Left cardiac atrium (tissue), 4 donors: ENCODE measurements at regions not wholly inside any gene's neighbourhood (a gene's known extent, or its start where the extent isn't known, plus 50 kb on each side); places are given as distances from the start of the nearest gene placed in this dataset.
"Not testable (repeated sequence)": the region's sequence is repeated elsewhere in the genome, so short reads cannot be mapped to it uniquely, and the experiment has no call there.

ENCODE experiments used
- ATAC-seq, 2 donors: fragments of 200-7000 bp; cut with Tn5 transposase; one replicate each; pipeline ENCODE4 v1.9.1; 2020; ENCODE audit warnings: mild to moderate bottlenecking in 2 of 2, moderate library complexity in 2 of 2
- DNase-seq: peaks from one replicate; pipeline ENCODE4 v3.0.0-alpha.2; 2020
- intact Hi-C, 2 donors: fragments of 100-400 bp; cut with DNase I; formaldehyde crosslinking; loops; one replicate each; pipeline versions ENCODE4 v1.14.1 to v1.15.1; 2022 to 2023
- donor health status: DM: no; HTN: yes; CAD: no.
- donor health status: DM: no; HTN: yes; CAD: no; lungs with severe emphysema.
- donor health status: DM: yes; HTN: yes; CAD: no.
- donor health status: Dilated cardiomyopathy.

DNA sequence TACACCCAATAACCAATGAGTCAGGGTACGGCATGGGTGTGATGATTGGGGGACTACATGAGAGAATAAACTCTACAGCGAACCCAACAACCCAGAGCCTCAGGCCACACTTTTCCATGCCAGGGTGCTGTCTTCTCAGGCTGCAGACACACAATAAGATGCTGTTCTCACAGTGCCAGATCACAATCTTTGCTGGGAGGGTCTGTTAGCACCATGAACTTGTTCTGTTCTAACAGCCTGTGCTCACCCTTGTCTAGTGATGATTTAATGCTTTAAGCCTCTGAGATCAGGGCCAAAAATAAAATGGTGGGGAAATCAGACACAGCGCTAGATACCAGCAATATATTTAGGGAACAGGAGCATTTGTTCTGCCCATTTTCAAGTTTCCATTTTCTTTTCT is 621.9 kb upstream of the TBX3 start:
- ATAC-seq: peak; percentile 47 to 57

GRCh38 chr12:115305275-115305674 is 621.3 kb upstream of the TBX3 start:
- ATAC-seq (no peak), DNase-seq (no peak)
- intact Hi-C loops: no loop called here

More for the DNA sequence above, 621.9 kb upstream of the TBX3 start:
- intact Hi-C loops: no loop called here
- no peak for DNase-seq

DNA sequence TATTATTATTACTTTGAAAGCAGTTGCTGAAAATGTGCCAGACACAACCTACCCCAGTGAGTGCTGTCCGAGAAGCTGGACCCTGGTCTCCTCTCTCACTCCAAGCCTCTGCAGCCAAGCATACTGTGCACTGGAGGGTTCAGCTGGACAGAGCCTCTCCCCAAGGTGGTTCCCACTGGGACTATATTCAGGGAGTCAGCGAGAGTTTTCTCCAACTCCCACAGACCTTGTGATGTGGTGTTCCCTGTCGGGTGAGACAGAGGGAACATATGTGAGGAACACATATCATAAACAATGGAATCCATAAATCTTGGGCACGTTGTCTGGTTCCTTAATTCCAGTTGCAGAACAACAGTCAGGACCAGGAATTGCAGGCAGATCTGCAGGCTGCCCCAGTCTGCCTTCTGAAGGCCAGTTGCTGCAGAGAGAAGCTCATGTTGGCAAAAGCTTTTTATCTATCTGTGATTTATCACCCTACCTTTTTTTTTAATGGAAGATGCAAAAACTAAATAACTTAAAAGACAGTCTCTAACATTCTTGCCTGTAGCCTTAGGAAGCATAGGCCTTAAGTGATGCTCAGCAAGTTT is 619.8 kb upstream of the TBX3 start:
- ATAC-seq (no peak), DNase-seq (no peak)
- intact Hi-C loops: no loop called here

GRCh38 chr12:115297445-115297844 is 613.5 kb upstream of the TBX3 start:
- intact Hi-C loops: no loop called here
- DNase-seq (no peak), ATAC-seq (no peak)

DNA sequence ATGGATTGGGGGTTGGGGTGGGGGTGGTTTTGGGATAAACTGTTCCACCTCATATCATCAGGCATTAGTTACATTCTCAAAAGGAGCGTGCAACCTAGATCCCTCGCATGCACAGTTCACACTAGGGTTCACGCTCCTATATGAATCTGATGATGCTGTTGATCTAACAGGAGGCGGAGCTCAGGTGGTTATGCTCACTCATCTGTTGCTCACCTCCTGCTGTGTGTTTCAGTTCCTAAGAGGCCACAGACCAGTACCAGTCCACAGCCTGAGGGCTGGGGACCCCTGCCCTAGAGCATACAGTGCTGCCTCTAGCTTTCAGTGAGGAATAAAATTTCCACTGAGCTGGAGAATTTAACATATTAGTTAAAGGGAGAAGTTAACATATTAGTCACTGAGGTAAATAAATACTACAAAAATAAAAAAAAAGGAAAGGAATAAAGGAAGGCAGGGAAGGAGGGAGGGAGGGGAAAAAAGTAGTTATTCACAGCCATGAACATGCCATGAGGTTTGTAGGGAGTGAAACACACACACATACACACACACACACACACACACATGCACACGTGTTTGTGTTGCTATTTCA is 612.7 kb upstream of the TBX3 start:
- DNase-seq (no peak), ATAC-seq (no peak)
- intact Hi-C loops: no loop called here

GRCh38 chr12:115295886-115296285 is 611.9 kb upstream of the TBX3 start:
- ATAC-seq: no peak
- intact Hi-C loops: no loop called here

GRCh38 chr12:115294453-115295133 is 610.6 kb upstream of the TBX3 start:
- DNase-seq: no peak
- peak in 1 of 2 donors; percentile 59 for ATAC-seq
- intact Hi-C loops: no loop called here

More at GRCh38 chr12:115295886-115296285, 611.9 kb upstream of the TBX3 start:
- DNase-seq: no peak

DNA sequence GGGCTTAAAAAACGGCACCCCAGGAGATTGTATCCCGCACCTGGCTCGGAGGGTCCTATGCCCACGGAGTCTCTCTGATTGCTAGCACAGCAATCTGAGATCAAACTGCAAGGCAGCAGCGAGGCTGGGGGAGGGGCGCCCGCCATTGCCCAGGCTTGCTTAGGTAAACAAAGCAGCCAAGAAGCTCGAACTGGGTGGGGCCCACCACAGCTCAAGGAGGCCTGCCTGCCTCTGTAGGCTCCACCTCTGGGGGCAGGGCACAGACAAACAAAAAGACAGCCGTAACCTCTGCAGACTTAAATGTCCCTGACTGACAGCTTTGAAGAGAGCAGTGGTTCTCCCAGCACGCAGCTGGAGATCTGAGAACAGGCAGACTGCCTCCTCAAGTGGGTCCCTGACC is 601.5 kb upstream of the TBX3 start:
- DNase-seq, ATAC-seq, intact Hi-C loops: not testable (repeated sequence)

DNA sequence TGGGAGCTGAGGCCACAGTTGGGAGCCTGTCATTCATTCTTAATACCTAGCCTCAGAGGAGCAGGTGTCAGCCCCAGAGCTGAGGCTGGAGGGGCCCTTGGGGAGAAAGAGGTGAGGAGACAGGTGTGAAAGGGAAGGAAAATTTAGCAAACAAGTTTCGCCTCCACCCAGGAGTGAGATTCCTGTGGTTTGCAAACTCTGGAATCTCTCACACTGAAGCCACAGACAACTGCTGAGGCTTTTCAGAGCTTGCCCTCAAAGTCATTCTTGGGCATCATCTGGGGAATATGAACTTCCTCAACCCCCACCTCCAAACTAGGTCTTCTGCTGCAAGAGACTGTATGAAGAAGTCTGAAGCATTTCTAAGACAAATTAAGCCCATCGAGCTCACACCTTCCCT is 589.5 kb upstream of the TBX3 start:
- no peak for DNase-seq
- intact Hi-C loops: no loop called here
- ATAC-seq: no peak

DNA sequence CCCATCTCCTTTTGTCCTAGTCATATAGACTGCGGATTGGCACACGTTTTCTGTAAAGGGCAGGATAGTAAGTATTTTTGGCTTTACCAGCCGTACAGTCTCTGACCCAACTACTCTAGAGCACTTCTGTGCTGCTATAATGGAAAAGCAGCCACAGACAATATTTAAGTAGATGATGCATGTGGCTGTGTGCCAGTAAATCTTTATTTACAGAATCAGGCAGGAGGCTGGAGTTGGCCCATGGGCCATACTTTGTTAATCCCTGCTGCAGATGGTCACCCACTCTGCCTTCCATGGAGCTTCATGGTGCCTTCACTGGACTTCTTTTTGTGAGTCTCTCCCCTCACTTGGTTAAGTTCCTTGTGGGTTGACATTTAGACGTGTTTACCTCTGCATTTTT is 584.5 kb upstream of the TBX3 start:
- no peak for DNase-seq
- no peak for ATAC-seq
- intact Hi-C loops: no loop called here

DNA sequence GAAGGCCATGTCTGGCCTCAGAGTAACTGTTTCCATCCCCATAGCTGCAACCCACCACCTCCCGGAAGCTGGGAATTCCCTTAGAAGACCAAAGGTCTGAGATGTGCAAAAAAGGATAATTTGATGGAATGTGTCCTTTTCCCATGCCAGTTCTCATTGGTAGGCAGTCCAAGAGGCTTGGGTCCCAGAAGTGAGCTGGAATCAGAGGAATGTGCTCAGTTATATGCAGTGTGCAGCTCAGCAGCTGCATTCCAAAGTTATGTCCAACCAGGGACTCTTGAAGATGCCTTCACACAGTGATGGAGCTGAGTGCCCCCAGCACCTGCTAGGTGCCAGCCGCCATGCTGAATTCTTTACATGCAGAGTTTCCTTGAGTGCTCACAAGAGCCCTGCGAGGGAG is 583.9 kb upstream of the TBX3 start:
- intact Hi-C loops: no loop called here
- ATAC-seq (peak in 1 of 2 donors; percentile 47), DNase-seq (no peak)

DNA sequence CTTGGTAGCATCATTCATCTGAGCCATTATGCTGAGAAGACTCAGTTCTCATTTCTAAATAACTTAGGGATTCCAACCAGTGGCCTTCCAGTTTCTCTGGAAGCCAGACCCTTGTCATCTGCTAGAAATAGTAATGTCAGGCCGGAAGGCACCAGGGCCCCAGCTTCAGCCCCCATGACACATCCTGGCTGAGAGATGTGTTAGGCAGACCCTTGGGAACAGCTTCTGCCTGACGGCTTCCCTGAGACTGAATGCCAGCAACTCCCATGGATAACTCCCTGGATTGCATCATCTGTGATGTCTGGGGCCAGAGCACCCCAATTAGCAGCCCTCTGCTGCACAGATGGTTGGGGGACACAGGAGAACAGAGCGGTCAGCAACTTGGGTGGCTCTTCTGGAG is 583.5 kb upstream of the TBX3 start:
- intact Hi-C loops: no loop called here
- ATAC-seq (peak; percentile 47 to 55), DNase-seq (peak; percentile 23)

DNA sequence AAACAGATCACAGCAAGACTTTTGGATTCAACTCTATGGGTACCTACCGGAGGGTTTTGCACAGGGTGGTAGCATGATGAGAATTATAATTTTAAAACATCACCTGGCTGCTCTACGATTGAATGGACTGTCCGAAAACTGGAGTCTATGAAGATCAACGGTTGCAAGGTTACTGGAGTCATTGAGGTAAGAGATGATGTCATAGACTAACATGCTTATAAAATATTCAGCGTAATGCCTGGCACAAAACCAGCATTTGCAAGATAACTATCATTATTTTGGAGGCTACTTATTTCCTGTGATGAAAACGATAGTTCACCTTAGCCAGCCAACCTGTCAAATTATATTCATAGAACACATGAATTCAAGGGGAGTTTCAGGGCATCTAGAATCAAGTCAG is 580.6 kb upstream of the TBX3 start:
- no peak for ATAC-seq
- no peak for DNase-seq
- intact Hi-C loops: no loop called here

GRCh38 chr12:115261691-115262398 is 577.9 kb upstream of the TBX3 start:
- intact Hi-C loops: no loop called here
- DNase-seq (no peak), ATAC-seq (no peak)

DNA sequence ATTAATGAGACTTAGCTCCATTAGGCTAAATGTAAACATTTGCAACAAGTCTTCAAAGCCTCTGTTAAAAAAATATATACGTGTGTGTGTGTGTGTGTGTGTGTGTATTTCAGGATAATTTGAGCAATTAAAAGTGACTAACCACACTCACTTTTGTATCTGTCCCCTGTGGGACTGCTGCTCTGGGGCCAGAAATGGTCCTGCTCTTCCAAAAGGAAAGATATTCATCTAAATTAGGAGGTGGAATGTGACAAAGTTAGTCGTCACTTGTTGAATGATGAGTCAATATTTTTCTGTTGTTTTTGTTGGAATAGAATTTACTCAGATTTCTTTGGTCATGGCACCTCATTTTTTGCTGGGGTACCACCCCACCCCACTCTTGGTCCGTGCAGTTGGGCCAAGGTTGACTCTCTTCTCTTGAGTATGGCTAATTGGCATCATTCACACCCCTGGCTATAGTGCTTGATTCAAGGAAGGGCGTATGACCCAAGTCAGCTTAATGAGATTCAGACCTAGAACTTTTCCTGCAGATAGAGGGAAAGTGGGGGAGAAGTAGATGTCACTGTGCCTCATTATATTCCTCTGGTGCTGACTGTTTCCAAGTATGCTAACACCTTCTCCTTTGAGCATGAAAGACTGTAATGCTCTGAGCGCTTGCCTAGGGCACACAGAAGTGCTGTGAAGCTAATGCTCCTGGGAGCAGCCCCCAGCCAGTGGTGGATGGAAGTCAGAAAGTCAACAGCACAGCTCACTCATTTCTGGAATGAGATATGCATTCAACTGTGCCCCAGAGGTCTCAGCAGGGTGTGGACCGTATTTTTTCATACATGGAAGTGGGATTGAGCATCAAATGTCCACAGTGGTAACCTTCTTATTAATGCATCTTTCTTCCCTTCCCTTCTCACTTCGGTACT is 577.0 kb upstream of the TBX3 start:
- DNase-seq (no peak), ATAC-seq (no peak)
- intact Hi-C loops: no loop called here

- DNase-seq (no peak), ATAC-seq (no peak)
- intact Hi-C loops: no loop called here
Measured at GRCh38 chr12:115259968-115260747, 576.2 kb upstream of the TBX3 start.

DNA sequence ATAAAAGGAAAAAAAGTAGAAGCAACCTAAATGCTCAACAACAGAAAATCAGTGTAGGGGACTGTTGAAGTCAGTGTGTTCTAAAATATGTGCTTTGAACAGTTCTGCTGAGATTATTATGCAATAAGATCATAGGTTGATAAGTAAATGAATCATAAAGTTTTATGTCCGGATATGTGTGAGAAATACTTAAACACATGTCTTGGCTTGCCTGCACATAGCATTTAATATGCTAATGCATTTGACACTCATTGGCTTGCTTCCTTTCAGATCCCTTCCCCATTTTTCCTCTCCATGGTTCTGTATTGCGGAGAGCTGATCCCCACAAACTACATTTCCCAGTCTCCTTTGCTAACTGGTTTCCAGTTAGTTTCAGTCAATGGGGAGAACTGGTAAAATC is 573.8 kb upstream of the TBX3 start:
- ATAC-seq: no peak
- intact Hi-C loops: no loop called here
- DNase-seq: no peak

DNA sequence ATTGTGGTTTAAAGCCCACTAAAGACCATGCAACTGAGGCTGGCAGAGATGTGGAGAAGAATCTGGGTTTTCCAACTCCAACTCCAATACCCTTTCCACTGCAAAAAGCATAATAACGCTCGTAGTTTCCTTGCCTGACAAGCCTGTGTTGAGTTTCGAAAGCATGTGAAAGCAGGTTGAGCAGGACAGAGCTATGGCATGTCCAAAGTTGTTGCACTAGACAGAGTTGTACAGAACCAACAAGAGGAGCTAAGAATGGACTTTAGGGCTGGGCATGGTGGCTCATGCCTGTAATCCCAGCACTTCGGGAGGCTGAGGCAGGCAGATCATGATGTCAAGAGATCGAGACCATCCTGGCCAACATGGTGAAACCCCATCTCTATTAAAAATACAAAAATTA is 572.0 kb upstream of the TBX3 start:
- ATAC-seq: no peak
- intact Hi-C loops: no loop called here
- DNase-seq: no peak

- intact Hi-C loops: no loop called here
- ATAC-seq (no peak), DNase-seq (no peak)
Measured at GRCh38 chr12:115255257-115255656, 571.3 kb upstream of the TBX3 start.
